CD4-positive, CD25-positive, alpha-beta regulatory T cell (primary cell): ENCODE measurements at regions not wholly inside any gene's neighbourhood (a gene's known extent, or its start where the extent isn't known, plus 50 kb on each side); places are given as distances from the start of the nearest gene placed in this dataset.

ENCODE experiments used
- ATAC-seq, 2 donors: fragments of 150-1000 bp; cut with Tn5 transposase; one replicate each; pipeline ENCODE4 v1.10.0; 2021; ENCODE audit warnings: low read depth in 2 of 2, moderate number of reproducible peaks in 2 of 2, moderate library complexity in 1 of 2
- DNase-seq, 3 donors: peaks; one replicate each; pipeline versions ENCODE4 v3.0.0 to v3.0.0-alpha.2; 2012 to 2022; ENCODE audit warnings: mixed read lengths in 1 of 3
- H3K27ac ChIP-seq: one replicate; pipeline ENCODE4 v1.7.0; 2013; ENCODE audit warnings: mild to moderate bottlenecking, low read length; ENCODE audit not compliant: insufficient read depth, poor library complexity, severe bottlenecking
- H3K27me3 ChIP-seq: one replicate; pipeline ENCODE4 v1.7.0; 2013; ENCODE audit warnings: low read length; ENCODE audit not compliant: control insufficient read depth, insufficient read depth
- H3K36me3 ChIP-seq: one replicate; pipeline ENCODE4 v1.7.0; 2013; ENCODE audit warnings: mild to moderate bottlenecking, low read length, moderate library complexity; ENCODE audit not compliant: control insufficient read depth, insufficient read depth
- H3K4me1 ChIP-seq: 2 replicates; pipeline ENCODE4 v1.7.0; 2013; ENCODE audit warnings: mild to moderate bottlenecking, low read length; ENCODE audit not compliant: insufficient read depth, control insufficient read depth, poor library complexity, severe bottlenecking
- H3K4me3 ChIP-seq: one replicate; pipeline ENCODE4 v1.7.0; 2013; ENCODE audit warnings: low read depth, mild to moderate bottlenecking, low read length, moderate library complexity
- H3K9me3 ChIP-seq, 2 experiments: 1 replicate in 1 of 2; 2 replicates in 1 of 2; pipeline ENCODE4 v1.7.0; 2013; ENCODE audit warnings: low read length in 2 of 2, mild to moderate bottlenecking in 1 of 2, moderate library complexity in 1 of 2; ENCODE audit not compliant: control insufficient read depth in 2 of 2
- H3K27ac Mint-ChIP-seq, 3 donors: one replicate each; pipeline ENCODE4 v1.8.0; 2020 to 2022; ENCODE audit warnings: mild to moderate bottlenecking in 3 of 3, mixed read lengths in 3 of 3, moderate library complexity in 2 of 3
- H3K27me3 Mint-ChIP-seq: one replicate; pipeline ENCODE4 v1.8.0; 2022; ENCODE audit warnings: mild to moderate bottlenecking, mixed read lengths
- H3K36me3 Mint-ChIP-seq: one replicate; pipeline ENCODE4 v1.8.0; 2020; ENCODE audit warnings: mixed read lengths
- H3K4me1 Mint-ChIP-seq, 4 donors: one replicate each; pipeline ENCODE4 v1.8.0; 2020 to 2022; ENCODE audit warnings: mixed read lengths in 4 of 4, mild to moderate bottlenecking in 1 of 4
- H3K4me3 Mint-ChIP-seq, 4 donors: one replicate each; pipeline ENCODE4 v1.8.0; 2020 to 2022; ENCODE audit warnings: mild to moderate bottlenecking in 4 of 4, mixed read lengths in 4 of 4, moderate library complexity in 3 of 4
- H3K9me3 Mint-ChIP-seq, 7 donors: one replicate each; pipeline ENCODE4 v1.8.0; 2020 to 2022; ENCODE audit warnings: mixed read lengths in 7 of 7, mild to moderate bottlenecking in 3 of 7, moderate library complexity in 2 of 7

DNA sequence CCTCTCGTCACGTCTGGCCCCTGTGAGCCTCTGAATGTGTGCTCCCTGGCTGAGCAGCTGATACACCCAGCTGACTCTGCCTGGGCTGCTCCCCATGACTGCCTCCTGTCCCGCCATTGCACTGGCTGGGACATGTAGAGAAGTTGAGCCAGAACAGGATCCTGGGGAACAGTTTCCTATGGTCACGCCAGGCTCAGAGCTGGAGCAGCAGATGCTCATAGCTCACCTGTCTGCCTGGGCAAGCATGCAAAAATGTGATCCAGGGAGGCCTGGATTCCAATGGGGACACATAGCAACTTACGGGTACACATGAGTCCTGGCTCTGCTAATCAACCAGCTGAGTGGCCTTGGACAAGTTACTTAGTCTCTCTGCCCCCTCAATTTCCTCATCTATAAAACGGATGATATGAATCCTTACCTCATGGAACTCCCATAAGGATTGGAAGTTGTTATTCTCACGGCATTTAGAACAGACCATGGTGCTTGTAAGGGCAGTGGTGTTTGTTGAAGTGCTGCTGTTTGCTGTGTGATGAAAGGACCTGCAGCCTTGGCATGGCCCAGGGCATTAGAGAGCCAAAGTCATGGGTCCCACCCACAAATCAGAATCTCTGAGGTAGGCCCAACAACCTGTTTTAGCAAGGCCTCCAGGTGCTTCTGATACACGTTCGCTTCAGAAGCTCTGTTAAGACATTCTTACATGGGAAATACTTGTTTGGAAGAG, 150.3 kb upstream of the VANGL1 start:
- no peak for ATAC-seq
- H3K4me3 Mint-ChIP-seq: no peak overlapping the region
- no peak for DNase-seq

DNA sequence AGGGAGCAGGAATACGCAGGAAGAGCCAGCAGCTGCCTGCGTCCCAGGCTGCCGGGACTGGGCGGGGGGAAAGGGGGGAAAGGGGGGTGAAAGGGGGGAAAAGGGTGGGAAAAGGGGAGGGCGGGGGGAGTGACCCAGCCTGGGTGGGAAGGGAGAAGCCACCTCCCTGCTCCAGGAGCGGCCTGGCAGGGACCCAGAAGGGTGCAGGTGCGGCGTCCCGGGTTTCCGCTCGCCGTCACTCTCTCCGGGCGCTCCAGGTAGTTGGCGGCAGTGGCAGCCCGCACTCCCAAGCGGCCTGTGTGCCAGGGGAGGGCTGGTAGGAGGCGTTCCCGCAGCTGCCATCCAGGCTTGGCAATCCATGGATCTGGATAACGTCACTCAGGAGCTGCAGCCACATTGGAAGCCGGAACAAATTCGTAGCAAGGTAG, 141.0 kb upstream of the NGF start:
- ATAC-seq (no peak), DNase-seq (no peak)
- Histone ChIP-seq H3K4me3 (no peak overlapping the region), H3K27ac (no peak overlapping the region), H3K4me1 (no peaks in the 10 kb centered on the region), H3K27me3 (no peaks in the 10 kb centered on the region), H3K9me3 (no peaks in the 10 kb centered on the region), H3K36me3 (no peaks in the 10 kb centered on the region)
- Mint-ChIP-seq H3K27ac (no peak overlapping the region), H3K4me1 (peaks cover 0 to 4% (median 0%) of the 10 kb centered on the region in 4 donors), H3K27me3 (peaks cover 14% of the 10 kb centered on the region), H3K9me3 (peaks cover 0 to 7% (median 0%) of the 10 kb centered on the region in 7 donors), H3K36me3 (no peaks in the 10 kb centered on the region), H3K4me3 (no peak overlapping the region)

More for the DNA sequence above, 150.3 kb upstream of the VANGL1 start:
- no peak overlapping the region for H3K27ac ChIP-seq
- H3K36me3 ChIP-seq: no peaks in the 10 kb centered on the region
- H3K27me3 Mint-ChIP-seq: no peaks in the 10 kb centered on the region
- no peaks in the 10 kb centered on the region for H3K9me3 ChIP-seq
- H3K4me1 Mint-ChIP-seq: no peaks in the 10 kb centered on the region
- H3K27ac Mint-ChIP-seq: no peak overlapping the region
- H3K9me3 Mint-ChIP-seq: peaks cover 0 to 3% (median 0%) of the 10 kb centered on the region in 7 donors
- H3K4me3 ChIP-seq: no peak overlapping the region
- H3K4me1 ChIP-seq: no peaks in the 10 kb centered on the region
- no peaks in the 10 kb centered on the region for H3K36me3 Mint-ChIP-seq
- H3K27me3 ChIP-seq: no peaks in the 10 kb centered on the region

DNA sequence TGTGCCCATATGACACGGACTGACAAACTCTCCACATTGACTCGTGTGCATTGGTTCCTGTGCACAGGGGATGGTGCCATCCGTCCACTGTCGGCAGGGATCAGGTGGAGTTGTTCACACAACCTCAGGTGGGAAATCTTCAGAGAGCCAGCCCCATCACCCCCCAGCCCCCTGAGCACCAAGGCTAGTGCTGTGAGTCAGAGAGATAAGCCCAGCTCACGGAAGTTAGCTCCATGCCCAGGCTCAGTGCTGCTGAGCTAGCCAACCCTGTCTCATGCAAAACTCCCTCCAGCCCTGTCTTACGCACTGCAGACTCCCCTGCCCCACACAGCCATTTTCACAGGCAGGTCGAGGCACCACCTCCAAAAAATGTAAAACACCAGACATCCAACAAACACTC, 139.0 kb upstream of the NGF start:
- ATAC-seq (no peak), DNase-seq (no peak)
- no peaks in the 10 kb centered on the region for H3K36me3 Mint-ChIP-seq
- H3K4me3 Mint-ChIP-seq: no peak overlapping the region
- H3K27me3 ChIP-seq: no peaks in the 10 kb centered on the region
- H3K4me3 ChIP-seq: no peak overlapping the region
- no peaks in the 10 kb centered on the region for H3K36me3 ChIP-seq
- H3K4me1 Mint-ChIP-seq: peaks cover 0 to 4% (median 0%) of the 10 kb centered on the region in 4 donors
- H3K27me3 Mint-ChIP-seq: peaks cover 12% of the 10 kb centered on the region
- no peak overlapping the region for H3K27ac ChIP-seq
- H3K27ac Mint-ChIP-seq: no peak overlapping the region
- no peaks in the 10 kb centered on the region for H3K4me1 ChIP-seq
- peaks cover 0 to 7% (median 0%) of the 10 kb centered on the region in 7 donors for H3K9me3 Mint-ChIP-seq
- H3K9me3 ChIP-seq: no peaks in the 10 kb centered on the region

DNA sequence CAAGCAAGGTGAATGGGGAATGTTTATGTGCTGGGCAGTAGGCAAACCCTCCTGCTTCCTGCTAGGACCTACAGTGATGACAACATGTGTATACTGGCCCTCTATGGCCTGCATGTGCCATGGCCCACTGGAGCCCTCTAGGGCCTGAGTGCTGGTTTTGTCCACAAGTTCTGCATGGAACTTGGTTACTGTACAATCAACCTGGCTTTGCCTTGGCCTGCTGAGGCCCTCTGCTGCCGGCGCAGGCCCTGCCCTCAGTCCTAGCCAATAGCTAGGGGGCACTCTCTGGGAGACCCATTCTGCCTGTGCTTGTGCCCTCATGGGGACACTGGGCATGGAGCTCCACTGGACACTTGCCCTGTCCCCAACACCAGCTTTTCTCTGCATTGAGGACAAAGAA, 138.6 kb upstream of the NGF start:
- Mint-ChIP-seq H3K27me3 (peaks cover 7% of the 10 kb centered on the region), H3K9me3 (peaks cover 0 to 7% (median 0%) of the 10 kb centered on the region in 7 donors), H3K27ac (peak overlapping the region in 1 of 3 donors; percentile 73), H3K36me3 (no peaks in the 10 kb centered on the region), H3K4me3 (no peak overlapping the region), H3K4me1 (peaks cover 0 to 4% (median 0%) of the 10 kb centered on the region in 4 donors)
- Histone ChIP-seq H3K4me3 (no peak overlapping the region), H3K36me3 (no peaks in the 10 kb centered on the region), H3K27ac (no peak overlapping the region), H3K4me1 (no peaks in the 10 kb centered on the region), H3K9me3 (no peaks in the 10 kb centered on the region), H3K27me3 (no peaks in the 10 kb centered on the region)
- DNase-seq (no peak), ATAC-seq (no peak)

DNA sequence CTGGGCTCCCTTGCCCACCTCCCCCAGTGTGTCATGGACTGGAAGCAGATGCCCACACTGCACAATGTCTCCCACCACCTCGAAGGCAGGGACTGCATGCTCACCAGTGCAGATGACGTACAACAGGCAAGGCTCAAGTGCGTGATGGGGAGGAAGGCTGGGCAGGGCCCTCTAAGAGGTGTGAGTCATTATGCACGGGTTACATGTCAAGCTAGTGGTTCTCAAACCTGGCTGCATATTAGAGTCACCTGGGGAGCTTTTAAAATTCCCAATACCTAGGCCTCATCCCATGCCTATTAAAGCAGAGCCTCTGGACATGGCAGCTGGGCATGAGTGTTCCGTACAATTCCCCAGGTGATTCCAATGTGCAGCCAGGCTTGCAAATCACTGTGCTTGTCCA, 137.9 kb upstream of the NGF start:
- H3K27me3 ChIP-seq: no peaks in the 10 kb centered on the region
- H3K36me3 ChIP-seq: no peaks in the 10 kb centered on the region
- H3K36me3 Mint-ChIP-seq: no peaks in the 10 kb centered on the region
- DNase-seq (no peak), ATAC-seq (no peak)
- no peak overlapping the region for H3K4me3 Mint-ChIP-seq
- peaks cover 4% of the 10 kb centered on the region for H3K27me3 Mint-ChIP-seq
- no peak overlapping the region for H3K27ac ChIP-seq
- no peak overlapping the region for H3K27ac Mint-ChIP-seq
- peaks cover 0 to 7% (median 0%) of the 10 kb centered on the region in 7 donors for H3K9me3 Mint-ChIP-seq
- no peaks in the 10 kb centered on the region for H3K4me1 ChIP-seq
- H3K4me1 Mint-ChIP-seq: no peaks in the 10 kb centered on the region
- H3K4me3 ChIP-seq: no peak overlapping the region
- no peaks in the 10 kb centered on the region for H3K9me3 ChIP-seq

DNA sequence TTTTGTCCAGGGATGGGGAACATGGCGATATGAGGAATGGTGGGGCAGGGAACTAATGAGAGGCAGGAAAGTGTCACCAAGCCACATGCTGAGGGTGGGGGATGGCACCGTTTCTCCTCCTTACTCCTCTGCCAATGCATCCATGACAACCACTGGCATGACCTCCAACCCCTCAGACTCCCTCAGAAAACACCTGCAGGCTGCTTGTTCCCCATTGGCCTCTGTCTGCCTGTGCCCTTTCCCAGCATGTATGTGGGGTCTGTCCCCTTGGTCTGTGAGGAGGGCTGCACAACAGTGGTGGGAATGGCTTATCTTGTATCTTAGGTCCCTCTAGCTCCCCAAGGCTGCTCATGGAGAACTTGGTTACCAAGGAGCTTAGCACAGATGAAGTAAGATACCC, 137.2 kb upstream of the NGF start:
- no peaks in the 10 kb centered on the region for H3K9me3 ChIP-seq
- H3K9me3 Mint-ChIP-seq: peaks cover 0 to 7% (median 0%) of the 10 kb centered on the region in 7 donors
- H3K27me3 Mint-ChIP-seq: peaks cover 4% of the 10 kb centered on the region
- H3K27ac ChIP-seq: no peak overlapping the region
- H3K4me3 ChIP-seq: no peak overlapping the region
- no peaks in the 10 kb centered on the region for H3K36me3 ChIP-seq
- no peak overlapping the region for H3K4me3 Mint-ChIP-seq
- ATAC-seq (no peak), DNase-seq (no peak)
- no peaks in the 10 kb centered on the region for H3K4me1 ChIP-seq
- no peaks in the 10 kb centered on the region for H3K27me3 ChIP-seq
- no peaks in the 10 kb centered on the region for H3K36me3 Mint-ChIP-seq
- peaks cover 0 to 2% (median 0%) of the 10 kb centered on the region in 4 donors for H3K4me1 Mint-ChIP-seq
- H3K27ac Mint-ChIP-seq: no peak overlapping the region

DNA sequence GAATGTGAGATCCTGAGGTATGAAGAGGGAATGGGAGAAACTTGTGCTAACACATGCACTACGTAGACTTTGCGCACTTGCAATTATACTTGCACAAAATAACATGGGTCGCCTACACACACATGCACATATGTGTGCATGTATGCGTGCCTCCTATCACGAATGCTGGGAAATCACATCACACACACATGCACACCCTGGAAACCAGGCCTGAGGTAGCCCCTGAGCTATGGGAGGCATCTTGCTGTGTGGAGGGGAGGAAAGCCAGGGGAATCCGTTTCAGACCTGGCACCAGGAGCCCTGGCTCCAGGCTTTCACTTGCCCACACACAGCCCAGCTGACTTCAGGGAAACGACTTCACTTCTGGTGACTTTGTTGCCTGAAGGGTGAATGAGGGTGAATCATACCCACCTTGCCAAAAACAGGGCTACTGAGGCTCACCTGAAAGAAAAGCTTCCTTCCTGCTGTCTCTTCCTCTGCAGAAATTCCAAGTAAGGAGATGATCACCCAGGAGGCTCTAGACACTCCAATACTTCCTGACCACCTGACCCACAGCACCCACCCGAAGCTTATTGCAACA, 136.0 kb upstream of the NGF start:
- Mint-ChIP-seq H3K4me1 (peaks cover 0 to 2% (median under 1%) of the 10 kb centered on the region in 4 donors), H3K27ac (no peak overlapping the region), H3K9me3 (peaks cover 0 to 7% (median 0%) of the 10 kb centered on the region in 7 donors), H3K27me3 (peaks cover 4% of the 10 kb centered on the region), H3K4me3 (no peak overlapping the region), H3K36me3 (no peaks in the 10 kb centered on the region)
- DNase-seq (no peak), ATAC-seq (no peak)
- no peak overlapping the region for H3K4me3 ChIP-seq
- H3K27ac ChIP-seq: no peak overlapping the region
- H3K27me3 ChIP-seq: no peaks in the 10 kb centered on the region
- no peaks in the 10 kb centered on the region for H3K9me3 ChIP-seq
- no peaks in the 10 kb centered on the region for H3K36me3 ChIP-seq
- no peaks in the 10 kb centered on the region for H3K4me1 ChIP-seq
